Prostate gland (tissue), 2 donors: ENCODE measurements at regions not wholly inside any gene's neighbourhood (a gene's known extent, or its start where the extent isn't known, plus 50 kb on each side); places are given as distances from the start of the nearest gene placed in this dataset.
"Not testable (repeated sequence)": the region's sequence is repeated elsewhere in the genome, so short reads cannot be mapped to it uniquely, and the experiment has no call there.

Source experiments
- DNase-seq: peaks from one replicate; pipeline ENCODE4 v3.0.0-alpha.2; 2019; ENCODE audit warnings: low spot score
- H3K27ac ChIP-seq, 2 donors: fragments of 200-600 bp; sonication (generic); 2 replicates each; pipeline ENCODE4 v1.5.1; 2017 to 2019
- H3K27me3 ChIP-seq: fragments of 200-600 bp; sonication (generic); replicated peaks from 2 replicates; pipeline ENCODE4 v1.5.1; 2019; ENCODE audit not compliant: insufficient read depth
- H3K36me3 ChIP-seq, 2 donors: fragments of 200-600 bp; sonication (generic); 1 replicate in 1 of 2; 2 replicates in 1 of 2; pipeline versions ENCODE4 v1.5.1 to v1.8.1; 2017 to 2019
- H3K4me1 ChIP-seq: fragments of 200-600 bp; sonication (generic); replicated peaks from 2 replicates; pipeline ENCODE4 v1.5.1; 2019
- H3K4me3 ChIP-seq, 2 donors: fragments of 200-600 bp; sonication (generic); 2 replicates each; pipeline ENCODE4 v1.5.1; 2017 to 2019
- H3K9me3 ChIP-seq: fragments of 200-600 bp; sonication (generic); 2 replicates; pipeline ENCODE4 v1.5.1; 2017
- CTCF ChIP-seq, 4 experiments: fragments of 200-600 bp in 2 of 4; fragments of 450-650 bp in 2 of 4; sonication (generic) in 2 of 4; IDR thresholded peaks; 1 replicate in 3 of 4; 2 replicates in 1 of 4; pipeline ENCODE4 v1.5.1; 2016 to 2019; ENCODE audit warnings: antibody characterized with exemption in 4 of 4, mild to moderate bottlenecking in 2 of 4, moderate library complexity in 2 of 4
- POLR2A ChIP-seq: fragments of 450-650 bp; IDR thresholded peaks from one replicate; pipeline ENCODE4 v1.6.1; 2016; ENCODE audit warnings: antibody characterized with exemption, mild to moderate bottlenecking
- POLR2AphosphoS5 ChIP-seq: sonication (generic); formaldehyde crosslinking; IDR thresholded peaks from one replicate; pipeline ENCODE4 v1.6.1; 2017; ENCODE audit warnings: antibody characterized with exemption
- WGBS: methylation state at CpG from one replicate; pipeline ENCODE4 v1.1.5; 2018; 5-methylcytosine and 5-hydroxymethylcytosine counted together
- intact Hi-C: fragments of 100-400 bp; cut with DNase I; formaldehyde crosslinking; loops from one replicate; pipeline ENCODE4 v1.14.2; 2022

- TF ChIP-seq CTCF (IDR thresholded peaks at IDR 0.05) (no peak), POLR2AphosphoS5 (no peak), POLR2A (no peak)
- Histone ChIP-seq H3K4me3 (no peak overlapping the region), H3K4me1 (no peaks in the 10 kb centered on the region), H3K36me3 (no peaks in the 10 kb centered on the region), H3K27me3 (no peaks in the 10 kb centered on the region), H3K9me3 (no peaks in the 10 kb centered on the region), H3K27ac (no peak overlapping the region)
- DNase-seq, result no peak
- intact Hi-C loops, result no loop called here
- 70% methylated on average over 6 of the region's 6 CpGs for WGBS
Observed at GRCh38 chr14:106788534-106788933, 1262.2 kb downstream of the TMEM121 start.

- WGBS, result 87% methylated on average over 3 of the region's 3 CpGs
- H3K27ac ChIP-seq, result no peak overlapping the region
- intact Hi-C loops, result no loop called here
- DNase-seq, result no peak
- no peaks in the 10 kb centered on the region for H3K9me3 ChIP-seq
- no peaks in the 10 kb centered on the region for H3K36me3 ChIP-seq
- H3K27me3 ChIP-seq, result no peaks in the 10 kb centered on the region
- TF ChIP-seq POLR2AphosphoS5, result no peak
- TF ChIP-seq CTCF (IDR thresholded peaks at IDR 0.05), result no peak
- TF ChIP-seq POLR2A, result no peak
- no peaks in the 10 kb centered on the region for H3K4me1 ChIP-seq
- H3K4me3 ChIP-seq, result no peak overlapping the region
Observed at GRCh38 chr14:106789318-106789717, 1262.9 kb downstream of the TMEM121 start.

GRCh38 chr14:106790189-106791036, 1264.0 kb downstream of the TMEM121 start:
- TF ChIP-seq POLR2AphosphoS5 (no peak), CTCF (IDR thresholded peaks at IDR 0.05) (peak in 2 of 4 experiments; percentile 15 to 42), POLR2A (no peak)
- H3K27me3 ChIP-seq, result no peaks in the 10 kb centered on the region
- no peaks in the 10 kb centered on the region for H3K9me3 ChIP-seq
- H3K36me3 ChIP-seq, result no peaks in the 10 kb centered on the region
- WGBS, result 51% methylated on average over 17 of the region's 17 CpGs
- no peak overlapping the region for H3K27ac ChIP-seq
- DNase-seq, result no peak
- intact Hi-C loops, result no loop called here
- H3K4me1 ChIP-seq, result no peaks in the 10 kb centered on the region
- H3K4me3 ChIP-seq, result no peak overlapping the region

- Histone ChIP-seq H3K4me1 (no peaks in the 10 kb centered on the region), H3K9me3 (no peaks in the 10 kb centered on the region), H3K27me3 (no peaks in the 10 kb centered on the region), H3K36me3 (no peaks in the 10 kb centered on the region), H3K27ac (no peak overlapping the region), H3K4me3 (no peak overlapping the region)
- WGBS, result 84% methylated on average over 5 of the region's 5 CpGs
- intact Hi-C loops, result no loop called here
- TF ChIP-seq CTCF (IDR thresholded peaks at IDR 0.05), result no peak
- no peak for TF ChIP-seq POLR2A
- no peak for TF ChIP-seq POLR2AphosphoS5
- no peak for DNase-seq
Observed at GRCh38 chr14:106792543-106792942, 1266.2 kb downstream of the TMEM121 start.

- intact Hi-C loops, H3K4me1 ChIP-seq, H3K36me3 ChIP-seq, H3K4me3 ChIP-seq, DNase-seq, H3K27ac ChIP-seq, H3K27me3 ChIP-seq, H3K9me3 ChIP-seq: not testable (repeated sequence)
- 48% methylated on average over 4 of the region's 4 CpGs for WGBS
Observed at GRCh38 chr14:106798166-106798565, 1271.8 kb downstream of the TMEM121 start.
